Erythroblast (primary cell): ENCODE measurements at regions not wholly inside any gene's neighbourhood (a gene's known extent, or its start where the extent isn't known, plus 50 kb on each side); places are given as distances from the start of the nearest gene placed in this dataset.

Experiments used
- GATA1 ChIP-seq: IDR thresholded peaks from 2 replicates; pipeline ENCODE4 v1.6.1; 2011; ENCODE audit warnings: low read depth, mild to moderate bottlenecking, control low read depth, low read length, moderate library complexity
- POLR2A ChIP-seq: IDR thresholded peaks from 2 replicates; pipeline ENCODE4 v1.6.1; 2011; ENCODE audit warnings: mild to moderate bottlenecking, low read length

DNA sequence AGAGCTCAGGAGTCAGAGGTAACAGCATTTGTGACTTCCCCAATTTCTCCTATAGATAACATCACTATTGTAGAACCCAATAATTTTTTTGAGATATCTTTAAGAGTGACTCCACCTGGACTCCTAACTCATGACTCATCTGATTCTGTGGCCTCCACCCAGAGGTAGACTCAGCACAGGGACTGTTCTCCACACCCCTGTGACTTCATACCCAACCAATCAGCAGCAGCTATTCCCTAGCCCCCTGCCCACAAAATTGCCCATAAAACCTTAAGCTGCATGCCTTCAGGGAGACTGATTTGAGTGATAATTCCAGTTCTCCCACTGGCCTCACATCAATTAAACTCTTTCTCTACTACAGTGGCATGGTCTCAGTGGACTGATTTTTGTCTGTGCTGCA lies 475.4 kb upstream of the FAT3 start:
- TF ChIP-seq POLR2A (no peak), GATA1 (no peak)
